H1 (cell line): ENCODE measurements at regions not wholly inside any gene's neighbourhood (a gene's known extent, or its start where the extent isn't known, plus 50 kb on each side); places are given as distances from the start of the nearest gene placed in this dataset.

Source experiments
- CTCF ChIA-PET: fragments of 300-600 bp; sonication (Branson Sonifier 250); formaldehyde crosslinking; loops from one replicate; lab custom pipeline; 2021; ENCODE audit not compliant: partially characterized antibody; lab: Charles Lee
- POLR2A ChIA-PET: fragments of 300-600 bp; sonication (Branson Sonifier 250); formaldehyde crosslinking; loops from one replicate; lab custom pipeline; 2021; ENCODE audit warnings: inconsistent platforms; ENCODE audit not compliant: partially characterized antibody; lab: Charles Lee
- DNase-seq, 2 experiments: peaks; one replicate each; pipeline versions ENCODE4 v3.0.0 to v3.0.0-alpha.2; 2010 to 2022; ENCODE audit warnings: low spot score in 2 of 2, low read depth in 1 of 2, mixed read lengths in 1 of 2
- FAIRE-seq: peaks from 2 replicates; lab custom pipeline; 2011; peaks lifted over from hg19 to GRCh38; lab: Jason Lieb, UNC
- H2AFZ ChIP-seq: 2 replicates; pipeline ENCODE4 v1.8.1; 2012; ENCODE audit warnings: low read length, inconsistent platforms
- H2AK5ac ChIP-seq: 2 replicates; pipeline ENCODE4 v1.6.1; 2013; ENCODE audit warnings: low read depth, low read length
- H2BK120ac ChIP-seq: replicated peaks from 2 replicates; pipeline ENCODE3; 2013; ENCODE audit warnings: low read depth, low read length, inconsistent platforms
- H2BK12ac ChIP-seq: 2 replicates; pipeline ENCODE4 v1.6.1; 2013; ENCODE audit warnings: low read depth, low read length
- H2BK15ac ChIP-seq: 2 replicates; pipeline ENCODE4 v1.6.1; 2013; ENCODE audit warnings: low read length
- H2BK20ac ChIP-seq: 2 replicates; pipeline ENCODE4 v1.6.1; 2013; ENCODE audit warnings: low read length
- H2BK5ac ChIP-seq: 2 replicates; pipeline ENCODE4 v1.6.1; 2013; ENCODE audit warnings: low read depth, low read length
- H3K14ac ChIP-seq: 2 replicates; pipeline ENCODE4 v1.6.1; 2013; ENCODE audit warnings: inconsistent platforms; ENCODE audit not compliant: insufficient read length
- H3K18ac ChIP-seq: 2 replicates; pipeline ENCODE4 v1.6.1; 2013; ENCODE audit warnings: low read length; ENCODE audit errors: extremely low read depth
- H3K23ac ChIP-seq: 2 replicates; pipeline ENCODE4 v1.6.1; 2013; ENCODE audit warnings: inconsistent platforms; ENCODE audit not compliant: insufficient read length
- H3K23me2 ChIP-seq: 2 replicates; pipeline ENCODE4 v1.6.1; 2013; ENCODE audit warnings: low read depth, low read length
- H3K27ac ChIP-seq: 2 replicates; pipeline ENCODE4 v1.6.1; 2011; ENCODE audit warnings: low read depth, low read length, inconsistent platforms
- H3K27me3 ChIP-seq, 4 experiments: replicated peaks in 1 of 4; 1 replicate in 1 of 4; 2 replicates in 3 of 4; pipeline versions ENCODE4 v1.6.1 to v1.8.1; 2011 to 2013; ENCODE audit warnings: low read length in 3 of 4, mild to moderate bottlenecking in 3 of 4, inconsistent platforms in 2 of 4, mixed read lengths in 2 of 4, moderate library complexity in 1 of 4; ENCODE audit not compliant: control insufficient read depth in 3 of 4, insufficient read depth in 3 of 4; ENCODE audit errors: extremely low read depth in 1 of 4
- H3K36me3 ChIP-seq, 4 experiments: 2 replicates each; pipeline versions ENCODE4 v1.6.1 to v1.8.1; 2011 to 2013; ENCODE audit warnings: mild to moderate bottlenecking in 4 of 4, low read length in 3 of 4, moderate library complexity in 2 of 4, control low read depth in 1 of 4, inconsistent platforms in 1 of 4; ENCODE audit not compliant: insufficient read depth in 4 of 4, control insufficient read depth in 2 of 4
- H3K4ac ChIP-seq: replicated peaks from 2 replicates; pipeline ENCODE3; 2013; ENCODE audit warnings: low read length, low read depth, mixed read lengths, inconsistent platforms; ENCODE audit not compliant: insufficient read length
- H3K4me1 ChIP-seq, 4 experiments: replicated peaks in 1 of 4; 1 replicate in 1 of 4; 2 replicates in 3 of 4; pipeline versions ENCODE4 v1.6.1 to v1.8.1; 2011 to 2013; ENCODE audit warnings: low read length in 3 of 4, inconsistent platforms in 2 of 4, mixed read lengths in 1 of 4; ENCODE audit not compliant: insufficient read depth in 4 of 4, control insufficient read depth in 3 of 4
- H3K4me2 ChIP-seq, 2 experiments: 2 replicates each; pipeline versions ENCODE4 v1.6.1 to v1.8.1; 2011 to 2013; ENCODE audit warnings: low read depth in 2 of 2, low read length in 2 of 2, control low read depth in 1 of 2, inconsistent platforms in 1 of 2, mild to moderate bottlenecking in 1 of 2; ENCODE audit not compliant: insufficient read depth in 1 of 2
- H3K4me3 ChIP-seq, 4 experiments: fragments of 200-600, 300-600 bp in 1 of 4; sonication (generic), shearing (Covaris generic), sonication (Bioruptor Twin) in 1 of 4; 2 replicates each; pipeline versions ENCODE4 v1.5.1 to v1.8.1; 2011 to 2016; ENCODE audit warnings: low read length in 4 of 4, low read depth in 3 of 4, control low read depth in 2 of 4, inconsistent platforms in 2 of 4, mild to moderate bottlenecking in 2 of 4, mixed read lengths in 1 of 4, moderate library complexity in 1 of 4; ENCODE audit not compliant: insufficient read depth in 2 of 4; ENCODE audit errors: extremely low read depth in 1 of 4
- H3K56ac ChIP-seq: replicated peaks from 2 replicates; pipeline ENCODE3; 2013; ENCODE audit warnings: low read depth, mild to moderate bottlenecking, mixed read lengths, low read length, inconsistent platforms; ENCODE audit not compliant: insufficient read length
- H3K79me1 ChIP-seq: 2 replicates; pipeline ENCODE4 v1.6.1; 2013; ENCODE audit warnings: low read depth, low read length, control low read depth
- H3K79me2 ChIP-seq, 2 experiments: 2 replicates each; pipeline versions ENCODE4 v1.6.1 to v1.8.1; 2012 to 2013; ENCODE audit warnings: low read length in 2 of 2, mild to moderate bottlenecking in 2 of 2, inconsistent platforms in 1 of 2; ENCODE audit not compliant: insufficient read depth in 2 of 2, control insufficient read depth in 1 of 2
- H3K9ac ChIP-seq, 4 experiments: replicated peaks in 1 of 4; 1 replicate in 1 of 4; 2 replicates in 3 of 4; pipeline versions ENCODE4 v1.6.1 to v1.8.1; 2011 to 2013; ENCODE audit warnings: low read depth in 3 of 4, low read length in 3 of 4, control low read depth in 2 of 4, mild to moderate bottlenecking in 2 of 4, moderate library complexity in 2 of 4, inconsistent platforms in 1 of 4; ENCODE audit errors: extremely low read depth in 1 of 4
- H3K9me3 ChIP-seq, 2 experiments: 2 replicates each; pipeline versions ENCODE4 v1.6.1 to v1.8.1; 2012 to 2013; ENCODE audit warnings: mild to moderate bottlenecking in 2 of 2, moderate library complexity in 2 of 2, control low read depth in 1 of 2, inconsistent platforms in 1 of 2, low read depth in 1 of 2, low read length in 1 of 2, mixed read lengths in 1 of 2; ENCODE audit not compliant: insufficient read depth in 2 of 2
- H4K20me1 ChIP-seq, 2 experiments: replicated peaks in 1 of 2; 2 replicates each; pipeline versions ENCODE3 to v1.8.1; 2011 to 2013; ENCODE audit warnings: inconsistent platforms in 2 of 2, low read length in 2 of 2, mild to moderate bottlenecking in 1 of 2; ENCODE audit not compliant: insufficient read depth in 2 of 2, control insufficient read depth in 1 of 2
- H4K5ac ChIP-seq: 2 replicates; pipeline ENCODE4 v1.6.1; 2013; ENCODE audit warnings: low read length, low read depth, mixed read lengths, inconsistent platforms; ENCODE audit not compliant: insufficient read length
- H4K8ac ChIP-seq: 2 replicates; pipeline ENCODE4 v1.8.0; 2013; ENCODE audit warnings: mild to moderate bottlenecking, moderate library complexity, low read length, inconsistent platforms; ENCODE audit not compliant: insufficient read depth; ENCODE audit errors: extremely low read depth
- H4K91ac ChIP-seq: replicated peaks from 2 replicates; pipeline ENCODE3; 2013; ENCODE audit warnings: low read length, mixed read lengths, inconsistent platforms; ENCODE audit not compliant: insufficient read length
- ATF2 ChIP-seq: IDR thresholded peaks from 2 replicates; pipeline ENCODE4 v1.6.1; 2012; ENCODE audit warnings: low read length, inconsistent platforms
- BCL11A ChIP-seq, 2 experiments: IDR thresholded peaks; one replicate each; pipeline ENCODE4 v1.6.1; 2011; ENCODE audit warnings: low read depth in 2 of 2, low read length in 2 of 2, mild to moderate bottlenecking in 2 of 2
- CBX5 ChIP-seq: fragments of 300-800, 300-1000 bp; sonication (generic); IDR thresholded peaks from 2 replicates; pipeline ENCODE4 v1.7.1; 2016; ENCODE audit warnings: antibody characterized with exemption, low read length, low read depth
- EP300 ChIP-seq, 2 experiments: IDR thresholded peaks; 1 replicate in 1 of 2; 2 replicates in 1 of 2; pipeline ENCODE4 v1.6.1; 2011 to 2012; ENCODE audit warnings: low read depth in 2 of 2, low read length in 2 of 2, mild to moderate bottlenecking in 2 of 2, borderline replicate concordance in 1 of 2, inconsistent platforms in 1 of 2, moderate library complexity in 1 of 2
- JUND ChIP-seq: IDR thresholded peaks from 2 replicates; pipeline ENCODE4 v1.6.1; 2011; ENCODE audit warnings: mild to moderate bottlenecking, improper control_type of control experiment, low read length
- KDM1A ChIP-seq: fragments of 200-600, 300-600 bp; sonication (generic); IDR thresholded peaks from 2 replicates; pipeline ENCODE4 v1.7.1; 2016; ENCODE audit warnings: mild to moderate bottlenecking, low read length, borderline replicate concordance
- MAX ChIP-seq: IDR thresholded peaks from 2 replicates; pipeline ENCODE4 v1.6.1; 2012; ENCODE audit warnings: inconsistent platforms
- RNF2 ChIP-seq: fragments of 200-900, 300-1000 bp; sonication (generic); IDR thresholded peaks from 2 replicates; pipeline ENCODE4 v1.7.1; 2016; ENCODE audit warnings: borderline replicate concordance, low read depth, mild to moderate bottlenecking, antibody characterized with exemption, low read length; ENCODE audit not compliant: poor library complexity, severe bottlenecking; ENCODE audit errors: missing control alignments
- SUZ12 ChIP-seq: fragments of 200-600 bp; sonication (generic); IDR thresholded peaks from 2 replicates; pipeline ENCODE4 v1.6.1; 2012; ENCODE audit warnings: mild to moderate bottlenecking, inconsistent platforms, low read length, moderate library complexity, mixed read lengths
- TAF1 ChIP-seq: IDR thresholded peaks from 2 replicates; pipeline ENCODE4 v1.6.1; 2011; ENCODE audit warnings: mild to moderate bottlenecking, low read depth, low read length
- TAF7 ChIP-seq: optimal IDR thresholded peaks from 2 replicates; pipeline ENCODE3; 2011; ENCODE audit warnings: low read depth, mild to moderate bottlenecking, inconsistent platforms, low read length, moderate library complexity, borderline replicate concordance
- TEAD4 ChIP-seq: IDR thresholded peaks from 2 replicates; pipeline ENCODE4 v1.6.1; 2012; ENCODE audit warnings: low read depth, low read length, inconsistent platforms, mixed read lengths
- WGBS, 2 experiments: shearing (Covaris generic) in 1 of 2; methylation state at CpG; one replicate each; pipeline versions ENCODE4 v1.1.6 to v1.1.7; 2013 to 2015; ENCODE audit warnings: low lambda C conversion rate in 2 of 2, mixed read lengths in 2 of 2, inconsistent platforms in 1 of 2, low coverage in 1 of 2, missing lambda C conversion rate in 1 of 2; ENCODE audit not compliant: insufficient replicate concordance in 2 of 2, insufficient coverage in 1 of 2, insufficient read length in 1 of 2; ENCODE audit errors: extremely low coverage in 1 of 2, missing lambda C conversion rate in 1 of 2; 5-methylcytosine and 5-hydroxymethylcytosine counted together

GRCh38 chr12:97756741-97757140, 294.1 kb downstream of the RMST start:
- Histone ChIP-seq H4K20me1 (no peaks in the 10 kb centered on the region), H3K27me3 (no peaks in the 10 kb centered on the region), H3K9ac (no peak overlapping the region), H3K18ac (no peak overlapping the region), H2AK5ac (no peak overlapping the region), H3K14ac (no peak overlapping the region), H4K5ac (no peak overlapping the region), H2BK120ac (no peak overlapping the region), H2BK15ac (no peak overlapping the region), H3K4ac (no peak overlapping the region), H4K8ac (no peak overlapping the region), H2BK12ac (no peak overlapping the region), H3K56ac (no peak overlapping the region), H4K91ac (no peak overlapping the region), H3K23me2 (no peaks in the 10 kb centered on the region), H3K4me2 (no peak overlapping the region), H3K4me1 (no peaks in the 10 kb centered on the region; a peak in 1 of 7 replicates), H3K23ac (no peak overlapping the region), H3K4me3 (no peak overlapping the region), H3K36me3 (no peaks in the 10 kb centered on the region), H3K79me2 (no peaks in the 10 kb centered on the region), H2BK20ac (no peak overlapping the region), H2BK5ac (no peak overlapping the region), H3K27ac (no peak overlapping the region), H3K9me3 (peaks cover 0 to under 1% of the 10 kb centered on the region in 2 experiments; a peak in 1 of 4 replicates), H3K79me1 (no peaks in the 10 kb centered on the region), H2AFZ (no peak overlapping the region)
- no peak for DNase-seq
- ChIA-PET CTCF (interaction anchor here (0.9 kb wide), 1 partner anchor 204 kb away, joined by 5 read pairs; no protein-coding TSS in a partner anchor), POLR2A (no interaction called here)
- 91% methylated on average over 2 of the region's 2 CpGs; no CpG with 5 or more reads in 1 of the 2 experiments for WGBS, 2 experiments
- FAIRE-seq: no peak
- TF ChIP-seq ATF2 (no peak), CBX5 (no peak), KDM1A (no peak), EP300 (IDR thresholded peaks at IDR 0.05; ENCODE audit: borderline replicate concordance in 1 of 2, low read depth in 2 of 2, low read length in 2 of 2) (no peak), RNF2 (no peak), JUND (no peak), MAX (no peak), TAF1 (no peak), TAF7 (no peak), BCL11A (IDR thresholded peaks at IDR 0.05; ENCODE audit: low read depth in 2 of 2, low read length in 2 of 2) (no peak), SUZ12 (no peak), TEAD4 (no peak)
